Endometrium (tissue), 2 donors: ENCODE measurements at regions not wholly inside any gene's neighbourhood (a gene's known extent, or its start where the extent isn't known, plus 50 kb on each side); places are given as distances from the start of the nearest gene placed in this dataset.
"Not testable (repeated sequence)": the region's sequence is repeated elsewhere in the genome, so short reads cannot be mapped to it uniquely, and the experiment has no call there.

ENCODE experiments used
- FAIRE-seq: peaks from 2 replicates; lab custom pipeline; 2012; peaks lifted over from hg19 to GRCh38; lab: Jason Lieb, UNC
- donor health status: control.
- donor health status: control.

- no peak for FAIRE-seq
Observed at GRCh38 chr2:52539026-52539970, 1228.3 kb upstream of the CHAC2 start.

- no peak for FAIRE-seq
Observed at GRCh38 chr2:52537588-52537987, 1230.0 kb upstream of the CHAC2 start.

GRCh38 chr2:52536929-52537460 lies 1230.6 kb upstream of the CHAC2 start:
- FAIRE-seq: no peak

- no peak for FAIRE-seq
Observed at GRCh38 chr2:52532956-52533355, 1234.6 kb upstream of the CHAC2 start.

GRCh38 chr2:52526735-52527134 lies 1240.9 kb upstream of the CHAC2 start:
- FAIRE-seq: no peak

- no peak for FAIRE-seq
Observed at GRCh38 chr2:52520644-52521043, 1247.0 kb upstream of the CHAC2 start.

- FAIRE-seq: no peak
Observed at GRCh38 chr2:52518678-52519077, 1248.9 kb upstream of the CHAC2 start.

GRCh38 chr2:52512760-52513159 lies 1254.8 kb upstream of the CHAC2 start:
- no peak for FAIRE-seq

- no peak for FAIRE-seq
Observed at GRCh38 chr2:52510432-52510831, 1257.2 kb upstream of the CHAC2 start.

- peak; percentile 78 for FAIRE-seq
Observed at GRCh38 chr2:52502476-52502860, 1265.1 kb upstream of the CHAC2 start.

- no peak for FAIRE-seq
Observed at GRCh38 chr2:52501715-52502475, 1265.7 kb upstream of the CHAC2 start.

- FAIRE-seq: no peak
Observed at GRCh38 chr2:52500561-52500960, 1267.0 kb upstream of the CHAC2 start.

- FAIRE-seq: no peak
Observed at GRCh38 chr2:52498077-52498750, 1269.4 kb upstream of the CHAC2 start.

- no peak for FAIRE-seq
Observed at GRCh38 chr2:52495816-52496215, 1271.8 kb upstream of the CHAC2 start.

GRCh38 chr2:52477166-52477565 lies 1290.4 kb upstream of the CHAC2 start:
- no peak for FAIRE-seq

GRCh38 chr2:52475590-52475989 lies 1292.0 kb upstream of the CHAC2 start:
- FAIRE-seq: peak; percentile 69

GRCh38 chr2:52474091-52474490 lies 1293.5 kb upstream of the CHAC2 start:
- FAIRE-seq: no peak

GRCh38 chr2:52473526-52473925 lies 1294.1 kb upstream of the CHAC2 start:
- FAIRE-seq: no peak

GRCh38 chr2:52470457-52470856 lies 1297.1 kb upstream of the CHAC2 start:
- not testable (repeated sequence) for FAIRE-seq

- no peak for FAIRE-seq
Observed at GRCh38 chr2:52467189-52467588, 1300.4 kb upstream of the CHAC2 start.

GRCh38 chr2:52465287-52465686 lies 1302.3 kb upstream of the CHAC2 start:
- no peak for FAIRE-seq

- FAIRE-seq: peak; percentile 91
Observed at GRCh38 chr2:52463457-52463856, 1304.1 kb upstream of the CHAC2 start.
